ENCODE measurements at regions not wholly inside any gene's neighbourhood (a gene's known extent, or its start where the extent isn't known, plus 50 kb on each side); places are given as distances from the start of the nearest gene placed in this dataset.

DNA sequence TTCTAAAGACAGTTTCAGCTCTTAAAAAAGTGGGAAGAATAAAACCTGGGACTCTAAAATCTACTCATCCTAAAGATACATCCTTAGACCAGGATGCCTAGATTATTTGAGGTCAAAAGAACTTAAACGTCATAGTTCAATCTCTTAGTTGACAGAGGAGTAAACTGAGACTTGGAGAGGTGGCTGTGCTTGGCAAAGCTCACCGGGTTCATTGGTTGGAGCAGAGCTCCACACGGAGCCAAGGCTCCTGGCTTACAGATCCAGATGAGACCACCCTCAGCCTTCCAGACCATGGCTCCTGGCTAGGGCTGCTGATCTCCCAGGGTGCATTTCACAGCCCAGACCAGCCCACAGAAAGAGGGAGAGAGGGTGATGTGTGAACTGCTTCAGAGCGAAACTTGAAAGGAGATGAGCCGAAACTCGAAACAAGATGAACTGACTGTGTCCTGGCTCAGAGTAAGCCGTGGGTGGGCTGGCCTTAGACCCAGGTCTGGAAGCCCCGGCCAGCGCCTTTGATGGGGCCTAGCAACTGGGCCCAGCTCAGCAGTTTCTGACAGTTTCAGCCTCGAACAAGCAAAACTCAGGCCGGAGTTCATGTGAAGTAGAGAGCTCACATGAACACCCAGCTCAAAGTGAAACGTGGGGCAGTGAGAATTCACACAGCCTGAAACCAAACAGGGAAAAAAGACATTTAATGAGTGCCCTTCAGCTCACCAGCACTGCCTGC lies 1044.8 kb downstream of the BCL11B start:
- Histone ChIP-seq H3K4me1 (ENCODE audit: control insufficient read depth, insufficient read depth, low read length) (no peaks in the 10 kb centered on the region), H3K27ac (ENCODE audit: extremely low read depth, low read depth, low read length) (no peak overlapping the region), H3K9me3 (ENCODE audit: control insufficient read depth, insufficient read depth, low read depth, low read length) (no peaks in the 10 kb centered on the region), H3K4me3 (ENCODE audit: low read depth, low read length) (no peak overlapping the region), H3K36me3 (ENCODE audit: control insufficient read depth in 2 of 2, insufficient read depth in 1 of 2, low read length in 2 of 2) (no peaks in the 10 kb centered on the region)
- TF ChIP-seq, protein P1, sequence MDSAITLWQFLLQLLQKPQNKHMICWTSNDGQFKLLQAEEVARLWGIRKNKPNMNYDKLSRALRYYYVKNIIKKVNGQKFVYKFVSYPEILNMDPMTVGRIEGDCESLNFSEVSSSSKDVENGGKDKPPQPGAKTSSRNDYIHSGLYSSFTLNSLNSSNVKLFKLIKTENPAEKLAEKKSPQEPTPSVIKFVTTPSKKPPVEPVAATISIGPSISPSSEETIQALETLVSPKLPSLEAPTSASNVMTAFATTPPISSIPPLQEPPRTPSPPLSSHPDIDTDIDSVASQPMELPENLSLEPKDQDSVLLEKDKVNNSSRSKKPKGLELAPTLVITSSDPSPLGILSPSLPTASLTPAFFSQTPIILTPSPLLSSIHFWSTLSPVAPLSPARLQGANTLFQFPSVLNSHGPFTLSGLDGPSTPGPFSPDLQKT (IDR thresholded peaks at IDR 0.05; ENCODE audit: borderline replicate concordance, low read depth, low read length) = no peak
- TF ChIP-seq, protein P2, sequence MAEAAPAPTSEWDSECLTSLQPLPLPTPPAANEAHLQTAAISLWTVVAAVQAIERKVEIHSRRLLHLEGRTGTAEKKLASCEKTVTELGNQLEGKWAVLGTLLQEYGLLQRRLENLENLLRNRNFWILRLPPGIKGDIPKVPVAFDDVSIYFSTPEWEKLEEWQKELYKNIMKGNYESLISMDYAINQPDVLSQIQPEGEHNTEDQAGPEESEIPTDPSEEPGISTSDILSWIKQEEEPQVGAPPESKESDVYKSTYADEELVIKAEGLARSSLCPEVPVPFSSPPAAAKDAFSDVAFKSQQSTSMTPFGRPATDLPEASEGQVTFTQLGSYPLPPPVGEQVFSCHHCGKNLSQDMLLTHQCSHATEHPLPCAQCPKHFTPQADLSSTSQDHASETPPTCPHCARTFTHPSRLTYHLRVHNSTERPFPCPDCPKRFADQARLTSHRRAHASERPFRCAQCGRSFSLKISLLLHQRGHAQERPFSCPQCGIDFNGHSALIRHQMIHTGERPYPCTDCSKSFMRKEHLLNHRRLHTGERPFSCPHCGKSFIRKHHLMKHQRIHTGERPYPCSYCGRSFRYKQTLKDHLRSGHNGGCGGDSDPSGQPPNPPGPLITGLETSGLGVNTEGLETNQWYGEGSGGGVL (tag by site-specific recombination; IDR thresholded peaks at IDR 0.05) = no peak
- no peak for TF ChIP-seq ZBTB1 (tag by site-specific recombination; IDR thresholded peaks at IDR 0.05)
- no peak for TF ChIP-seq HOXD13 (CRISPR knock-in tag; IDR thresholded peaks at IDR 0.05; ENCODE audit: borderline replicate concordance)
- no peak for TF ChIP-seq ZNF529 (tag by site-specific recombination; IDR thresholded peaks at IDR 0.05; ENCODE audit: insufficient replicate concordance)
- TF ChIP-seq, protein P3, sequence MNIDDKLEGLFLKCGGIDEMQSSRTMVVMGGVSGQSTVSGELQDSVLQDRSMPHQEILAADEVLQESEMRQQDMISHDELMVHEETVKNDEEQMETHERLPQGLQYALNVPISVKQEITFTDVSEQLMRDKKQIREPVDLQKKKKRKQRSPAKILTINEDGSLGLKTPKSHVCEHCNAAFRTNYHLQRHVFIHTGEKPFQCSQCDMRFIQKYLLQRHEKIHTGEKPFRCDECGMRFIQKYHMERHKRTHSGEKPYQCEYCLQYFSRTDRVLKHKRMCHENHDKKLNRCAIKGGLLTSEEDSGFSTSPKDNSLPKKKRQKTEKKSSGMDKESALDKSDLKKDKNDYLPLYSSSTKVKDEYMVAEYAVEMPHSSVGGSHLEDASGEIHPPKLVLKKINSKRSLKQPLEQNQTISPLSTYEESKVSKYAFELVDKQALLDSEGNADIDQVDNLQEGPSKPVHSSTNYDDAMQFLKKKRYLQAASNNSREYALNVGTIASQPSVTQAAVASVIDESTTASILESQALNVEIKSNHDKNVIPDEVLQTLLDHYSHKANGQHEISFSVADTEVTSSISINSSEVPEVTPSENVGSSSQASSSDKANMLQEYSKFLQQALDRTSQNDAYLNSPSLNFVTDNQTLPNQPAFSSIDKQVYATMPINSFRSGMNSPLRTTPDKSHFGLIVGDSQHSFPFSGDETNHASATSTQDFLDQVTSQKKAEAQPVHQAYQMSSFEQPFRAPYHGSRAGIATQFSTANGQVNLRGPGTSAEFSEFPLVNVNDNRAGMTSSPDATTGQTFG (tag by site-specific recombination; IDR thresholded peaks at IDR 0.05; ENCODE audit: borderline replicate concordance) = no peak
- no peak for TF ChIP-seq ZNF391 (tag by site-specific recombination; IDR thresholded peaks at IDR 0.05; ENCODE audit: borderline replicate concordance, low read depth)
- CTCF ChIA-PET = interaction anchor here (0.7 kb wide), 1 partner anchor 300 kb away, joined by 3 read pairs; no protein-coding TSS in a partner anchor
- POLR2A ChIA-PET = no interaction called here

DNA sequence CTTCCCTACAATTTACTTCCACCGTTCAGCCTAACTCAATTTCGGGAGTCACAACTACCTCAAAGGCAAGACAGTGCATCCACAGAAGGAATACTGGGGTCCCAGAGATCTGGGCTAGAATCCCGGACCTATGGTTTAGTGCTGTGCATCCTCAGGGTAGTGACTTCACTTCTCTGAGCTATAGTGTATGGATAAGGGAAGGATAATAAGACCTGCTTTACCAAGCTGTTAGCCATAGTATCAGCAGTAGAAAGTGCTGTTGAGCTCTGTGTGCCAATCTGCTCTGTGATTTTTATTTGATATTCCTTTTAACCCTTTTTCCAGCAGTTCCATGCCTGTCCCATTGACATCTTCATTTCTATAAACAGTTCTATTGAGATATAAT lies 1044.3 kb downstream of the BCL11B start:
- ChIA-PET POLR2A (no interaction called here), CTCF (no interaction called here)
- no peak overlapping the region for H3K4me3 ChIP-seq (ENCODE audit: low read depth, low read length)
- H3K27ac ChIP-seq (ENCODE audit: extremely low read depth, low read depth, low read length) = no peak overlapping the region
- H3K36me3 ChIP-seq (ENCODE audit: control insufficient read depth in 2 of 2, insufficient read depth in 1 of 2, low read length in 2 of 2) = no peaks in the 10 kb centered on the region
- no peaks in the 10 kb centered on the region for H3K9me3 ChIP-seq (ENCODE audit: control insufficient read depth, insufficient read depth, low read depth, low read length)
- no peaks in the 10 kb centered on the region for H3K4me1 ChIP-seq (ENCODE audit: control insufficient read depth, insufficient read depth, low read length)
- TF ChIP-seq, protein P4, sequence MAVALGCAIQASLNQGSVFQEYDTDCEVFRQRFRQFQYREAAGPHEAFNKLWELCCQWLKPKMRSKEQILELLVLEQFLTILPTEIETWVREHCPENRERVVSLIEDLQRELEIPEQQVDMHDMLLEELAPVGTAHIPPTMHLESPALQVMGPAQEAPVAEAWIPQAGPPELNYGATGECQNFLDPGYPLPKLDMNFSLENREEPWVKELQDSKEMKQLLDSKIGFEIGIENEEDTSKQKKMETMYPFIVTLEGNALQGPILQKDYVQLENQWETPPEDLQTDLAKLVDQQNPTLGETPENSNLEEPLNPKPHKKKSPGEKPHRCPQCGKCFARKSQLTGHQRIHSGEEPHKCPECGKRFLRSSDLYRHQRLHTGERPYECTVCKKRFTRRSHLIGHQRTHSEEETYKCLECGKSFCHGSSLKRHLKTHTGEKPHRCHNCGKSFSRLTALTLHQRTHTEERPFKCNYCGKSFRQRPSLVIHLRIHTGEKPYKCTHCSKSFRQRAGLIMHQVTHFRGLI (tag by site-specific recombination; IDR thresholded peaks at IDR 0.05) = no peak
- TF ChIP-seq, protein P5, sequence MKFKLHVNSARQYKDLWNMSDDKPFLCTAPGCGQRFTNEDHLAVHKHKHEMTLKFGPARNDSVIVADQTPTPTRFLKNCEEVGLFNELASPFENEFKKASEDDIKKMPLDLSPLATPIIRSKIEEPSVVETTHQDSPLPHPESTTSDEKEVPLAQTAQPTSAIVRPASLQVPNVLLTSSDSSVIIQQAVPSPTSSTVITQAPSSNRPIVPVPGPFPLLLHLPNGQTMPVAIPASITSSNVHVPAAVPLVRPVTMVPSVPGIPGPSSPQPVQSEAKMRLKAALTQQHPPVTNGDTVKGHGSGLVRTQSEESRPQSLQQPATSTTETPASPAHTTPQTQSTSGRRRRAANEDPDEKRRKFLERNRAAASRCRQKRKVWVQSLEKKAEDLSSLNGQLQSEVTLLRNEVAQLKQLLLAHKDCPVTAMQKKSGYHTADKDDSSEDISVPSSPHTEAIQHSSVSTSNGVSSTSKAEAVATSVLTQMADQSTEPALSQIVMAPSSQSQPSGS (tag by site-specific recombination; IDR thresholded peaks at IDR 0.05; ENCODE audit: low read depth) = no peak
- TF ChIP-seq FEZF1 (tag by site-specific recombination; IDR thresholded peaks at IDR 0.05) (no peak), ZNF423 (tag by site-specific recombination; IDR thresholded peaks at IDR 0.05) (no peak), ZNF600 (tag by site-specific recombination; IDR thresholded peaks at IDR 0.05) (no peak), YY2 (tag by site-specific recombination; IDR thresholded peaks at IDR 0.05) (no peak), ZNF24 (tag by site-specific recombination; IDR thresholded peaks at IDR 0.05) (no peak), ZNF416 (tag by site-specific recombination; IDR thresholded peaks at IDR 0.05) (no peak), GLIS2 (tag by site-specific recombination; IDR thresholded peaks at IDR 0.05) (no peak), ZNF214 (tag by site-specific recombination; IDR thresholded peaks at IDR 0.05; ENCODE audit: borderline replicate concordance) (no peak), ZNF501 (tag by site-specific recombination; IDR thresholded peaks at IDR 0.05) (no peak), GLI4 (tag by site-specific recombination; IDR thresholded peaks at IDR 0.05) (no peak)
- TF ChIP-seq, protein P6, sequence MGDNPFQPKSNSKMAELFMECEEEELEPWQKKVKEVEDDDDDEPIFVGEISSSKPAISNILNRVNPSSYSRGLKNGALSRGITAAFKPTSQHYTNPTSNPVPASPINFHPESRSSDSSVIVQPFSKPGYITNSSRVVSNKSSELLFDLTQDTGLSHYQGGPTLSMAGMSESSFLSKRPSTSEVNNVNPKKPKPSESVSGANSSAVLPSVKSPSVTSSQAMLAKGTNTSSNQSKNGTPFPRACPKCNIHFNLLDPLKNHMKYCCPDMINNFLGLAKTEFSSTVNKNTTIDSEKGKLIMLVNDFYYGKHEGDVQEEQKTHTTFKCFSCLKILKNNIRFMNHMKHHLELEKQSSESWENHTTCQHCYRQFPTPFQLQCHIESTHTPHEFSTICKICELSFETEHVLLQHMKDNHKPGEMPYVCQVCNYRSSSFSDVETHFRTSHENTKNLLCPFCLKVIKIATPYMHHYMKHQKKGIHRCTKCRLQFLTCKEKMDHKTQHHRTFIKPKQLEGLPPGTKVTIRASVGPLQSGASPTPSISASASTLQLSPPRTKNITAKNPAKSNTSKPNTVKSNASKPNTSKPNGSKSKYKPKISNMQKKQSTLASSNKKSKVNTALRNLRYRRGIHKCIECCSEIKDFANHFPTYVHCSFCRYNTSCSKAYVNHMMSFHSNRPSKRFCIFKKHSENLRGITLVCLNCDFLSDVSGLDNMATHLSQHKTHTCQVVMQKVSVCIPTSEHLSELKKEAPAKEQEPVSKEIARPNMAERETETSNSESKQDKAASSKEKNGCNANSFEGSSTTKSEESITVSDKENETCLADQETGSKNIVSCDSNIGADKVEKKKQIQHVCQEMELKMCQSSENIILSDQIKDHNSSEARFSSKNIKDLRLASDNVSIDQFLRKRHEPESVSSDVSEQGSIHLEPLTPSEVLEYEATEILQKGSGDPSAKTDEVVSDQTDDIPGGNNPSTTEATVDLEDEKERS (tag by site-specific recombination; IDR thresholded peaks at IDR 0.05) = no peak
- TF ChIP-seq, protein P7, sequence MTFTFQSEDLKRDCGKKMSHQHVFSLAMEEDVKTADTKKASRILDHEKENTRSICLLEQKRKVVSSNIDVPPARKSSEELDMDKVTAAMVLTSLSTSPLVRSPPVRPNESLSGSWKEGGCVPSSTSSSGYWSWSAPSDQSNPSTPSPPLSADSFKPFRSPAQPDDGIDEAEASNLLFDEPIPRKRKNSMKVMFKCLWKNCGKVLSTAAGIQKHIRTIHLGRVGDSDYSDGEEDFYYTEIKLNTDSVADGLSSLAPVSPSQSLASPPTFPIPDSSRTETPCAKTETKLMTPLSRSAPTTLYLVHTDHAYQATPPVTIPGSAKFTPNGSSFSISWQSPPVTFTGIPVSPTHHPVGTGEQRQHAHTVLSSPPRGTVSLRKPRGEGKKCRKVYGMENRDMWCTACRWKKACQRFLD (tag by site-specific recombination; IDR thresholded peaks at IDR 0.05) = no peak
